ENCODE measurements at regions not wholly inside any gene's neighbourhood (a gene's known extent, or its start where the extent isn't known, plus 50 kb on each side); places are given as distances from the start of the nearest gene placed in this dataset.

GRCh38 chr4:64967286-64967685 is 558.0 kb upstream of the TECRL start:
- POLR2A ChIA-PET = no interaction called here

More at GRCh38 chr4:64967286-64967685, 558.0 kb upstream of the TECRL start:
- no peak overlapping the region for H2AFZ ChIP-seq (ENCODE audit: low read depth, low read length, poor library complexity, severe bottlenecking)
- H3K9me2 ChIP-seq (ENCODE audit: insufficient read depth) = no peaks in the 10 kb centered on the region
- no TSS peak for BruUV-seq (replicated peaks)
- peaks cover 0 to 15% of the 10 kb centered on the region in 2 experiments; a peak in 2 of 4 replicates for H3K9me3 ChIP-seq (ENCODE audit: control insufficient read depth in 1 of 2, insufficient read depth in 1 of 2, low read depth in 1 of 2, low read length in 2 of 2)
- no peaks in the 10 kb centered on the region for H3K79me2 ChIP-seq (ENCODE audit: insufficient read depth, low read length)
- CTCF ChIA-PET = no interaction called here
- H3K27ac ChIP-seq (ENCODE audit: low read depth, low read length) = no peak overlapping the region
- no peak overlapping the region for H3K4me2 ChIP-seq (ENCODE audit: low read length)
- H3K9ac ChIP-seq (ENCODE audit: low read length) = no peak overlapping the region
- RAD21 ChIA-PET (ENCODE audit: low non-redundant PET in 1 of 2, low total read pairs in 2 of 2, uncharacterized antibody in 2 of 2, unreplicated experiment in 2 of 2) = no interaction called here
- ATAC-seq (no peak), DNase-seq (ENCODE audit: low read depth, low spot score) (no peak)
- intact Hi-C loops (cut with micrococcal nuclease) = no loop called here
- no peak overlapping the region for H3K4me3 ChIP-seq (replicated peaks in 1 of 2; ENCODE audit: low read depth in 1 of 2, low read length in 2 of 2)
- no peaks in the 10 kb centered on the region for H3K4me1 ChIP-seq (ENCODE audit: control insufficient read depth in 1 of 2, insufficient read depth in 2 of 2, low read length in 2 of 2)
- H3K27me3 ChIP-seq (ENCODE audit: insufficient read depth, low read length) = no peaks in the 10 kb centered on the region
- no peaks in the 10 kb centered on the region for H3K36me3 ChIP-seq (ENCODE audit: control insufficient read depth in 1 of 2, insufficient read depth in 2 of 2, low read length in 2 of 2)
- TF ChIP-seq ELF1 (IDR thresholded peaks at IDR 0.05; ENCODE audit: borderline replicate concordance, low read depth) (no peak), ZFX (IDR thresholded peaks at IDR 0.05) (no peak), EGR1 (IDR thresholded peaks at IDR 0.05; ENCODE audit: low read depth) (no peak), SP1 (IDR thresholded peaks at IDR 0.05; ENCODE audit: low read depth) (no peak), YY1 (IDR thresholded peaks at IDR 0.05; ENCODE audit: extremely low read depth, insufficient replicate concordance, low read depth, low read length) (no peak), ZBTB33 (IDR thresholded peaks at IDR 0.05; ENCODE audit: extremely low read depth, insufficient replicate concordance, low read length) (no peak), EZH2 (IDR thresholded peaks at IDR 0.05) (no peak), FOSL1 (IDR thresholded peaks at IDR 0.05; ENCODE audit: low read depth) (no peak), REST (IDR thresholded peaks at IDR 0.05; ENCODE audit: low read depth) (no peak), ATF3 (IDR thresholded peaks at IDR 0.05) (no peak), CEBPB (IDR thresholded peaks at IDR 0.05; ENCODE audit: low read depth) (no peak), TCF7L2 (IDR thresholded peaks at IDR 0.05; ENCODE audit: borderline replicate concordance, extremely low read depth, insufficient read depth, insufficient read length) (no peak), POLR2A (IDR thresholded peaks at IDR 0.05; ENCODE audit: borderline replicate concordance, extremely low read depth, insufficient read depth, insufficient read length) (no peak), JUND (IDR thresholded peaks at IDR 0.05) (no peak), SRF (IDR thresholded peaks at IDR 0.05; ENCODE audit: low read depth) (no peak), CBX3 (IDR thresholded peaks at IDR 0.05; ENCODE audit: low read depth) (no peak), ZNF274 (IDR thresholded peaks at IDR 0.05; ENCODE audit: low read depth, low read length) (no peak), SIN3A (IDR thresholded peaks at IDR 0.05; ENCODE audit: low read depth) (no peak), CTCF (IDR thresholded peaks at IDR 0.05 in 2 of 3, conservative IDR thresholded peaks at IDR 0.05 in 1 of 3; ENCODE audit: borderline replicate concordance in 1 of 3, insufficient read depth in 1 of 3, low read depth in 2 of 3, low read length in 2 of 3) (no peak), EZH2phosphoT487 (IDR thresholded peaks at IDR 0.05; ENCODE audit: borderline replicate concordance) (no peak)
- no peaks in the 10 kb centered on the region for H4K20me1 ChIP-seq (ENCODE audit: insufficient read depth)

Measured in HCT116 (cell line).